Endothelial cell of umbilical vein (primary cell): ENCODE measurements at regions not wholly inside any gene's neighbourhood (a gene's known extent, or its start where the extent isn't known, plus 50 kb on each side); places are given as distances from the start of the nearest gene placed in this dataset.

ENCODE experiments used
- BruUV-seq: library from RNA; stranded (reverse); fragments of 400-500 nt; replicated peaks from 2 replicates; lab custom pipeline; 2021; lab: Mats Ljungman, UMichigan
- CTCF ChIA-PET: fragments of 300-600, 350-600 bp; sonication (Branson Sonifier 250); formaldehyde crosslinking; loops from one replicate; lab custom pipeline; 2021; ENCODE audit warnings: antibody characterized with exemption, inconsistent platforms; lab: Charles Lee
- POLR2A ChIA-PET: fragments of 300-600, 350-600 bp; sonication (Branson Sonifier 250); formaldehyde crosslinking; loops from one replicate; lab custom pipeline; 2021; ENCODE audit warnings: antibody characterized with exemption, inconsistent platforms; lab: Charles Lee
- DNase-seq: peaks from one replicate; pipeline ENCODE4 v3.0.0-alpha.2; 2011; ENCODE audit warnings: low read depth, low spot score
- FAIRE-seq: peaks from 2 replicates; lab custom pipeline; 2011; peaks lifted over from hg19 to GRCh38; lab: Jason Lieb, UNC
- H2AFZ ChIP-seq: 2 replicates; pipeline ENCODE4 v1.6.0; 2012; ENCODE audit warnings: low read depth, low read length, control low read depth, inconsistent platforms
- H3K27ac ChIP-seq: 2 replicates; pipeline ENCODE4 v1.5.1; 2011; ENCODE audit warnings: low read depth, mild to moderate bottlenecking, control low read depth, low read length, moderate library complexity; ENCODE audit not compliant: insufficient read depth
- H3K27me3 ChIP-seq, 2 experiments: 2 replicates each; pipeline versions ENCODE4 v1.6.0 to v1.6.1; 2011; ENCODE audit warnings: low read length in 2 of 2, mixed read lengths in 1 of 2; ENCODE audit not compliant: control insufficient read depth in 2 of 2, insufficient read depth in 2 of 2
- H3K36me3 ChIP-seq, 2 experiments: 2 replicates in 1 of 2; 3 replicates in 1 of 2; pipeline ENCODE4 v1.5.1; 2011; ENCODE audit warnings: low read length in 2 of 2, mild to moderate bottlenecking in 1 of 2, moderate library complexity in 1 of 2; ENCODE audit not compliant: control insufficient read depth in 2 of 2, insufficient read depth in 2 of 2; ENCODE audit errors: extremely low read depth in 1 of 2
- H3K4me1 ChIP-seq: 3 replicates; pipeline ENCODE4 v1.5.1; 2011; ENCODE audit warnings: mild to moderate bottlenecking, low read length; ENCODE audit not compliant: control insufficient read depth, insufficient read depth; ENCODE audit errors: extremely low read depth
- H3K4me2 ChIP-seq: 2 replicates; pipeline ENCODE4 v1.6.1; 2011; ENCODE audit warnings: low read length, control low read depth, mixed read lengths; ENCODE audit not compliant: insufficient read depth
- H3K4me3 ChIP-seq, 3 experiments: fragments of 200-600 bp in 1 of 3; sonication (generic), shearing (Covaris generic) in 1 of 3; replicated peaks in 1 of 3; 2 replicates each; pipeline ENCODE4 v1.5.1; 2011 to 2016; ENCODE audit warnings: control low read depth in 3 of 3, low read length in 3 of 3, mild to moderate bottlenecking in 2 of 3, inconsistent platforms in 1 of 3, low read depth in 1 of 3, moderate library complexity in 1 of 3; ENCODE audit not compliant: insufficient read depth in 1 of 3
- H3K79me2 ChIP-seq: 2 replicates; pipeline ENCODE4 v1.6.0; 2012; ENCODE audit warnings: low read length, inconsistent platforms; ENCODE audit not compliant: control insufficient read depth, insufficient read depth
- H3K9ac ChIP-seq: replicated peaks from 2 replicates; pipeline ENCODE3; 2011; ENCODE audit warnings: low read length, control low read depth; ENCODE audit not compliant: insufficient read depth; ENCODE audit errors: extremely low read depth
- H3K9me1 ChIP-seq: replicated peaks from 3 replicates; pipeline ENCODE4 v1.6.0; 2011; ENCODE audit warnings: mild to moderate bottlenecking, low read length; ENCODE audit not compliant: control insufficient read depth, insufficient read depth; ENCODE audit errors: extremely low read depth
- H3K9me3 ChIP-seq: replicated peaks from 2 replicates; pipeline ENCODE4 v1.5.1; 2012; ENCODE audit warnings: low read length, inconsistent platforms; ENCODE audit not compliant: control insufficient read depth, insufficient read depth
- H4K20me1 ChIP-seq: replicated peaks from 2 replicates; pipeline ENCODE3; 2011; ENCODE audit warnings: mild to moderate bottlenecking, low read length; ENCODE audit not compliant: control insufficient read depth, insufficient read depth; ENCODE audit errors: extremely low read depth
- CTCF ChIP-seq, 2 donors: IDR thresholded peaks; 1 replicate in 1 of 2; 2 replicates in 1 of 2; pipeline ENCODE4 v1.5.1; 2011; ENCODE audit warnings: low read length in 2 of 2, mild to moderate bottlenecking in 2 of 2, moderate library complexity in 2 of 2, control low read depth in 1 of 2, inconsistent platforms in 1 of 2, low read depth in 1 of 2; ENCODE audit not compliant: insufficient read depth in 1 of 2; ENCODE audit errors: extremely low read depth in 1 of 2
- EZH2 ChIP-seq: IDR thresholded peaks from 2 replicates; pipeline ENCODE4 v1.6.1; 2012; ENCODE audit warnings: borderline replicate concordance, low read depth, mild to moderate bottlenecking, moderate library complexity, low read length, inconsistent platforms; ENCODE audit not compliant: severe bottlenecking
- FOS ChIP-seq: IDR thresholded peaks from 2 replicates; pipeline ENCODE4 v1.6.1; 2011; ENCODE audit warnings: mild to moderate bottlenecking, low read length, moderate library complexity, borderline replicate concordance; ENCODE audit not compliant: insufficient read depth
- GATA2 ChIP-seq: IDR thresholded peaks from 2 replicates; pipeline ENCODE4 v1.7.0; 2011; ENCODE audit warnings: low read depth, mild to moderate bottlenecking, moderate library complexity, mixed read lengths, low read length; ENCODE audit not compliant: insufficient read length, insufficient read depth
- JUN ChIP-seq: IDR thresholded peaks from 2 replicates; pipeline ENCODE4 v1.6.1; 2011; ENCODE audit warnings: borderline replicate concordance, low read depth; ENCODE audit not compliant: insufficient read length, insufficient read depth
- MAX ChIP-seq: IDR thresholded peaks from 2 replicates; pipeline ENCODE4 v1.6.1; 2011; ENCODE audit not compliant: insufficient read depth, insufficient read length
- MYC ChIP-seq: IDR thresholded peaks from one replicate; pipeline ENCODE4 v1.6.1; 2011; ENCODE audit warnings: mild to moderate bottlenecking, low read depth, low read length
- POLR2A ChIP-seq: IDR thresholded peaks from 2 replicates; pipeline ENCODE4 v1.6.1; 2012; ENCODE audit warnings: low read depth, mild to moderate bottlenecking, control low read depth, low read length
- POLR2AphosphoS5 ChIP-seq: IDR thresholded peaks from 2 replicates; pipeline ENCODE4 v1.6.1; 2012; ENCODE audit warnings: low read depth, mild to moderate bottlenecking, control low read depth, low read length, moderate library complexity; ENCODE audit not compliant: insufficient read depth
- dilution Hi-C: fragments of 300-500 bp; cut with MboI; formaldehyde crosslinking; loops from one replicate; pipeline ENCODE4 v1.15.0; 2019; ENCODE audit warnings: low sequenced_read_pairs; ENCODE audit not compliant: extremely low pct_ligation_motif_present
- intact Hi-C: fragments of 100-400 bp; cut with micrococcal nuclease; formaldehyde crosslinking; loops from one replicate; pipeline ENCODE4 v1.10.0; 2022

GRCh38 chr6:163635315-163635714 is 220.8 kb downstream of the QKI start:
- Histone ChIP-seq H3K27ac (no peak overlapping the region), H4K20me1 (no peaks in the 10 kb centered on the region), H3K9me3 (no peaks in the 10 kb centered on the region), H3K27me3 (peaks cover 0 to 2% of the 10 kb centered on the region in 2 experiments), H3K9me1 (no peaks in the 10 kb centered on the region), H2AFZ (no peak overlapping the region), H3K79me2 (no peaks in the 10 kb centered on the region), H3K4me1 (no peaks in the 10 kb centered on the region), H3K9ac (no peak overlapping the region), H3K4me3 (no peak overlapping the region), H3K4me2 (no peak overlapping the region), H3K36me3 (no peaks in the 10 kb centered on the region)
- FAIRE-seq (no peak), DNase-seq (no peak)
- intact Hi-C loops (no loop called here), dilution Hi-C loops (no loop called here)
- ChIA-PET CTCF (no interaction called here), POLR2A (no interaction called here)
- no peak for TF ChIP-seq MAX
- no peak for TF ChIP-seq CTCF (IDR thresholded peaks at IDR 0.05; ENCODE audit: extremely low read depth in 1 of 2, insufficient read depth in 1 of 2, low read depth in 1 of 2, low read length in 2 of 2)
- no peak for TF ChIP-seq POLR2AphosphoS5
- TF ChIP-seq EZH2: no peak
- TF ChIP-seq FOS: no peak
- no peak for TF ChIP-seq MYC
- TF ChIP-seq POLR2A: no peak
- TF ChIP-seq GATA2: no peak
- TF ChIP-seq JUN: no peak
- BruUV-seq: no TSS peak
